Astrocyte (in vitro differentiated cells and primary cell): ENCODE measurements at regions not wholly inside any gene's neighbourhood (a gene's known extent, or its start where the extent isn't known, plus 50 kb on each side); places are given as distances from the start of the nearest gene placed in this dataset.

Source experiments
- DNase-seq: peaks from one replicate; pipeline ENCODE4 v3.0.0-alpha.2; 2010; ENCODE audit warnings: low read depth
- FAIRE-seq: peaks from 2 replicates; lab custom pipeline; 2011; peaks lifted over from hg19 to GRCh38; lab: Jason Lieb, UNC
- H2AFZ ChIP-seq: 2 replicates; pipeline ENCODE4 v1.6.0; 2012; ENCODE audit warnings: low read depth, low read length, inconsistent platforms
- H3K27ac ChIP-seq: 2 replicates; pipeline ENCODE4 v1.5.1; 2011; ENCODE audit warnings: low read depth, low read length, inconsistent platforms
- H3K27me3 ChIP-seq: 2 replicates; pipeline ENCODE4 v1.6.0; 2011; ENCODE audit warnings: low read length, inconsistent platforms; ENCODE audit not compliant: insufficient read depth
- H3K36me3 ChIP-seq: 2 replicates; pipeline ENCODE4 v1.5.1; 2011; ENCODE audit warnings: low read length, inconsistent platforms; ENCODE audit not compliant: insufficient read depth
- H3K4me1 ChIP-seq: 2 replicates; pipeline ENCODE4 v1.5.1; 2011; ENCODE audit warnings: low read length, inconsistent platforms; ENCODE audit not compliant: insufficient read depth
- H3K4me2 ChIP-seq: 2 replicates; pipeline ENCODE4 v1.6.0; 2012; ENCODE audit warnings: low read length, inconsistent platforms
- H3K4me3 ChIP-seq: 2 replicates; pipeline ENCODE4 v1.5.1; 2011; ENCODE audit warnings: low read depth, mild to moderate bottlenecking, low read length, inconsistent platforms; ENCODE audit not compliant: insufficient read depth
- H3K79me2 ChIP-seq: 2 replicates; pipeline ENCODE4 v1.6.0; 2012; ENCODE audit warnings: mild to moderate bottlenecking, low read length, inconsistent platforms; ENCODE audit not compliant: insufficient read depth
- H3K9ac ChIP-seq: 2 replicates; pipeline ENCODE4 v1.6.0; 2012; ENCODE audit warnings: mild to moderate bottlenecking, low read length, inconsistent platforms
- H3K9me3 ChIP-seq: 2 replicates; pipeline ENCODE4 v1.5.1; 2012; ENCODE audit warnings: low read depth, mild to moderate bottlenecking, low read length, inconsistent platforms; ENCODE audit not compliant: insufficient read depth
- H4K20me1 ChIP-seq: 2 replicates; pipeline ENCODE4 v1.6.0; 2012; ENCODE audit warnings: low read length, inconsistent platforms; ENCODE audit not compliant: insufficient read depth
- H3K27ac Mint-ChIP-seq: one replicate; pipeline ENCODE4 v1.8.0; 2021; ENCODE audit warnings: mild to moderate bottlenecking, mixed read lengths; ENCODE audit not compliant: unreplicated experiment
- H3K27me3 Mint-ChIP-seq: one replicate; pipeline ENCODE4 v1.8.0; 2021; ENCODE audit warnings: low read depth, mixed read lengths; ENCODE audit not compliant: unreplicated experiment
- H3K36me3 Mint-ChIP-seq: one replicate; pipeline ENCODE4 v1.8.0; 2021; ENCODE audit warnings: low read depth, mixed read lengths; ENCODE audit not compliant: unreplicated experiment
- H3K4me1 Mint-ChIP-seq: one replicate; pipeline ENCODE4 v1.8.0; 2021; ENCODE audit warnings: low read depth, mixed read lengths; ENCODE audit not compliant: unreplicated experiment
- H3K4me3 Mint-ChIP-seq: one replicate; pipeline ENCODE4 v1.8.0; 2021; ENCODE audit warnings: mild to moderate bottlenecking, moderate library complexity, mixed read lengths; ENCODE audit not compliant: unreplicated experiment
- H3K9me3 Mint-ChIP-seq: one replicate; pipeline ENCODE4 v1.8.0; 2021; ENCODE audit warnings: mild to moderate bottlenecking, mixed read lengths; ENCODE audit not compliant: unreplicated experiment
- EZH2 ChIP-seq: IDR thresholded peaks from 2 replicates; pipeline ENCODE4 v1.6.1; 2012; ENCODE audit warnings: mild to moderate bottlenecking, low read length, inconsistent platforms; ENCODE audit not compliant: insufficient read depth
- TF ChIP-seq, protein P1 (sequence below): IDR thresholded peaks from 2 replicates; pipeline ENCODE4 v1.5.1; 2011; ENCODE audit warnings: low read depth, mild to moderate bottlenecking, inconsistent platforms, low read length, moderate library complexity; ENCODE audit not compliant: insufficient read depth

GRCh38 chr2:8543060-8543382 lies 138.8 kb upstream of the ID2 start:
- DNase-seq, result no peak
- no peak for TF ChIP-seq EZH2
- TF ChIP-seq, protein P1, sequence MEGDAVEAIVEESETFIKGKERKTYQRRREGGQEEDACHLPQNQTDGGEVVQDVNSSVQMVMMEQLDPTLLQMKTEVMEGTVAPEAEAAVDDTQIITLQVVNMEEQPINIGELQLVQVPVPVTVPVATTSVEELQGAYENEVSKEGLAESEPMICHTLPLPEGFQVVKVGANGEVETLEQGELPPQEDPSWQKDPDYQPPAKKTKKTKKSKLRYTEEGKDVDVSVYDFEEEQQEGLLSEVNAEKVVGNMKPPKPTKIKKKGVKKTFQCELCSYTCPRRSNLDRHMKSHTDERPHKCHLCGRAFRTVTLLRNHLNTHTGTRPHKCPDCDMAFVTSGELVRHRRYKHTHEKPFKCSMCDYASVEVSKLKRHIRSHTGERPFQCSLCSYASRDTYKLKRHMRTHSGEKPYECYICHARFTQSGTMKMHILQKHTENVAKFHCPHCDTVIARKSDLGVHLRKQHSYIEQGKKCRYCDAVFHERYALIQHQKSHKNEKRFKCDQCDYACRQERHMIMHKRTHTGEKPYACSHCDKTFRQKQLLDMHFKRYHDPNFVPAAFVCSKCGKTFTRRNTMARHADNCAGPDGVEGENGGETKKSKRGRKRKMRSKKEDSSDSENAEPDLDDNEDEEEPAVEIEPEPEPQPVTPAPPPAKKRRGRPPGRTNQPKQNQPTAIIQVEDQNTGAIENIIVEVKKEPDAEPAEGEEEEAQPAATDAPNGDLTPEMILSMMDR, result no peak
- H3K4me1 Mint-ChIP-seq, result peaks cover 9% of the 10 kb centered on the region
- H3K9ac ChIP-seq, result no peak overlapping the region
- no peak overlapping the region for H3K27ac Mint-ChIP-seq
- H3K27me3 Mint-ChIP-seq, result peaks cover 38% of the 10 kb centered on the region
- no peaks in the 10 kb centered on the region for H3K9me3 ChIP-seq
- H4K20me1 ChIP-seq, result no peaks in the 10 kb centered on the region
- H3K4me1 ChIP-seq, result peaks cover 23% of the 10 kb centered on the region
- no peak overlapping the region for H2AFZ ChIP-seq
- H3K79me2 ChIP-seq, result no peaks in the 10 kb centered on the region
- no peaks in the 10 kb centered on the region for H3K36me3 Mint-ChIP-seq
- H3K4me3 Mint-ChIP-seq, result no peak overlapping the region
- H3K27ac ChIP-seq, result no peak overlapping the region
- no peak overlapping the region for H3K4me3 ChIP-seq
- H3K9me3 Mint-ChIP-seq, result no peaks in the 10 kb centered on the region
- no peaks in the 10 kb centered on the region for H3K27me3 ChIP-seq
- peak overlapping the region; percentile 66 for H3K4me2 ChIP-seq
- FAIRE-seq, result no peak
- no peaks in the 10 kb centered on the region for H3K36me3 ChIP-seq

GRCh38 chr2:8543383-8544170 lies 138.3 kb upstream of the ID2 start:
- no peak overlapping the region for H3K4me3 ChIP-seq
- peak overlapping the region; percentile 3 for H2AFZ ChIP-seq
- H3K27ac ChIP-seq, result peak overlapping the region; percentile 46
- H3K4me2 ChIP-seq, result peak overlapping the region; percentile 66
- H3K27me3 ChIP-seq, result no peaks in the 10 kb centered on the region
- Mint-ChIP-seq H3K27me3 (peaks cover 35% of the 10 kb centered on the region), H3K36me3 (no peaks in the 10 kb centered on the region), H3K4me1 (peaks cover 12% of the 10 kb centered on the region), H3K9me3 (no peaks in the 10 kb centered on the region), H3K4me3 (no peak overlapping the region), H3K27ac (peak overlapping the region; percentile 62)
- FAIRE-seq (peak; percentile 20), DNase-seq (peak; percentile 88)
- no peaks in the 10 kb centered on the region for H3K79me2 ChIP-seq
- no peaks in the 10 kb centered on the region for H3K36me3 ChIP-seq
- H3K4me1 ChIP-seq, result peaks cover 23% of the 10 kb centered on the region
- TF ChIP-seq, protein P1, result no peak
- TF ChIP-seq EZH2, result no peak
- H3K9ac ChIP-seq, result peak overlapping the region; percentile 31
- no peaks in the 10 kb centered on the region for H3K9me3 ChIP-seq
- H4K20me1 ChIP-seq, result no peaks in the 10 kb centered on the region

GRCh38 chr2:8544171-8544785 lies 137.6 kb upstream of the ID2 start:
- Histone ChIP-seq H4K20me1 (no peaks in the 10 kb centered on the region), H2AFZ (no peak overlapping the region), H3K9ac (no peak overlapping the region), H3K36me3 (no peaks in the 10 kb centered on the region), H3K27me3 (no peaks in the 10 kb centered on the region), H3K27ac (peak overlapping the region; percentile 37), H3K79me2 (no peaks in the 10 kb centered on the region), H3K4me3 (no peak overlapping the region), H3K4me1 (peaks cover 23% of the 10 kb centered on the region), H3K4me2 (peak overlapping the region; percentile 66), H3K9me3 (no peaks in the 10 kb centered on the region)
- H3K27me3 Mint-ChIP-seq, result peaks cover 36% of the 10 kb centered on the region
- peaks cover 12% of the 10 kb centered on the region for H3K4me1 Mint-ChIP-seq
- DNase-seq, result no peak
- no peak for TF ChIP-seq EZH2
- TF ChIP-seq, protein P1, result no peak
- H3K9me3 Mint-ChIP-seq, result no peaks in the 10 kb centered on the region
- no peak overlapping the region for H3K27ac Mint-ChIP-seq
- no peaks in the 10 kb centered on the region for H3K36me3 Mint-ChIP-seq
- no peak overlapping the region for H3K4me3 Mint-ChIP-seq
- FAIRE-seq, result no peak
